Ishikawa (cell line): ENCODE measurements at regions not wholly inside any gene's neighbourhood (a gene's known extent, or its start where the extent isn't known, plus 50 kb on each side); places are given as distances from the start of the nearest gene placed in this dataset.

Experiments used
- CEBPB ChIP-seq: IDR thresholded peaks from 2 replicates; pipeline ENCODE4 v1.6.1; 2012
- CREB1 ChIP-seq: IDR thresholded peaks from 2 replicates; pipeline ENCODE4 v1.6.1; 2012; ENCODE audit warnings: low read depth
- EP300 ChIP-seq: IDR thresholded peaks from 2 replicates; pipeline ENCODE4 v1.6.1; 2012; ENCODE audit warnings: borderline replicate concordance
- FOXM1 ChIP-seq: IDR thresholded peaks from 2 replicates; pipeline ENCODE4 v1.6.1; 2012; ENCODE audit warnings: low read depth, borderline replicate concordance
- RAD21 ChIP-seq: IDR thresholded peaks from 2 replicates; pipeline ENCODE4 v1.6.1; 2012; ENCODE audit warnings: low read depth
- TAF1 ChIP-seq: IDR thresholded peaks from 2 replicates; pipeline ENCODE4 v1.6.1; 2012; ENCODE audit warnings: low read depth, mild to moderate bottlenecking
- TCF12 ChIP-seq: IDR thresholded peaks from 2 replicates; pipeline ENCODE4 v1.6.1; 2012; ENCODE audit warnings: low read depth
- TEAD4 ChIP-seq: IDR thresholded peaks from 2 replicates; pipeline ENCODE4 v1.6.1; 2012
- YY1 ChIP-seq: IDR thresholded peaks from 2 replicates; pipeline ENCODE4 v1.6.1; 2012; ENCODE audit warnings: low read depth
- TF ChIP-seq, protein P1 (sequence below): IDR thresholded peaks from 2 replicates; pipeline ENCODE4 v1.6.1; 2012
- TF ChIP-seq, protein P2 (sequence below): IDR thresholded peaks from 2 replicates; pipeline ENCODE4 v1.6.1; 2012; ENCODE audit warnings: low read depth, mild to moderate bottlenecking

DNA sequence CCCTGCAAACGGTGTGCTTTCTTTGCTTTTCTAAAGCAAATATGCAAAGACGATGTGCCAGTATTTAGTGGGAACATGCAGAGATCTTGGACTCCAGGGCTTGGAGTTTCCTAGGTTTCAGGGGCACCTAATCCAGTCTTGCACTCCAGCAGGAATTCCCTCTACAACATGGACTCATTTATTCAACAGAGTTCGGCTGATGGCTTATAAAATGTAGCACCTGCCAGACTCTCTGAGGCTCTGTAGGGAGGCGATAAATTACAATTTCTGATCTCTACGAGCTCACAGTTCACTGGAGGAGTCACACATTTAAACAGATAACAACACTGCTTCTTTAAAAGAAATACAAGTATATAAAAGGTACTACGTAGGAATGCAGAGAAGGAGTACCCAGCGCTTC lies 143.7 kb downstream of the FGF9 start:
- TF ChIP-seq, protein P1, sequence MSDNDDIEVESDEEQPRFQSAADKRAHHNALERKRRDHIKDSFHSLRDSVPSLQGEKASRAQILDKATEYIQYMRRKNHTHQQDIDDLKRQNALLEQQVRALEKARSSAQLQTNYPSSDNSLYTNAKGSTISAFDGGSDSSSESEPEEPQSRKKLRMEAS, result no peak
- no peak for TF ChIP-seq EP300
- TF ChIP-seq TAF1, result no peak
- TF ChIP-seq YY1, result no peak
- TF ChIP-seq, protein P2, sequence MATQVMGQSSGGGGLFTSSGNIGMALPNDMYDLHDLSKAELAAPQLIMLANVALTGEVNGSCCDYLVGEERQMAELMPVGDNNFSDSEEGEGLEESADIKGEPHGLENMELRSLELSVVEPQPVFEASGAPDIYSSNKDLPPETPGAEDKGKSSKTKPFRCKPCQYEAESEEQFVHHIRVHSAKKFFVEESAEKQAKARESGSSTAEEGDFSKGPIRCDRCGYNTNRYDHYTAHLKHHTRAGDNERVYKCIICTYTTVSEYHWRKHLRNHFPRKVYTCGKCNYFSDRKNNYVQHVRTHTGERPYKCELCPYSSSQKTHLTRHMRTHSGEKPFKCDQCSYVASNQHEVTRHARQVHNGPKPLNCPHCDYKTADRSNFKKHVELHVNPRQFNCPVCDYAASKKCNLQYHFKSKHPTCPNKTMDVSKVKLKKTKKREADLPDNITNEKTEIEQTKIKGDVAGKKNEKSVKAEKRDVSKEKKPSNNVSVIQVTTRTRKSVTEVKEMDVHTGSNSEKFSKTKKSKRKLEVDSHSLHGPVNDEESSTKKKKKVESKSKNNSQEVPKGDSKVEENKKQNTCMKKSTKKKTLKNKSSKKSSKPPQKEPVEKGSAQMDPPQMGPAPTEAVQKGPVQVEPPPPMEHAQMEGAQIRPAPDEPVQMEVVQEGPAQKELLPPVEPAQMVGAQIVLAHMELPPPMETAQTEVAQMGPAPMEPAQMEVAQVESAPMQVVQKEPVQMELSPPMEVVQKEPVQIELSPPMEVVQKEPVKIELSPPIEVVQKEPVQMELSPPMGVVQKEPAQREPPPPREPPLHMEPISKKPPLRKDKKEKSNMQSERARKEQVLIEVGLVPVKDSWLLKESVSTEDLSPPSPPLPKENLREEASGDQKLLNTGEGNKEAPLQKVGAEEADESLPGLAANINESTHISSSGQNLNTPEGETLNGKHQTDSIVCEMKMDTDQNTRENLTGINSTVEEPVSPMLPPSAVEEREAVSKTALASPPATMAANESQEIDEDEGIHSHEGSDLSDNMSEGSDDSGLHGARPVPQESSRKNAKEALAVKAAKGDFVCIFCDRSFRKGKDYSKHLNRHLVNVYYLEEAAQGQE, result no peak
- TF ChIP-seq CEBPB, result no peak
- TF ChIP-seq RAD21, result no peak
- no peak for TF ChIP-seq TEAD4
- TF ChIP-seq CREB1, result no peak
- no peak for TF ChIP-seq FOXM1
- no peak for TF ChIP-seq TCF12
